HT1080 (cell line): ENCODE measurements at regions not wholly inside any gene's neighbourhood (a gene's known extent, or its start where the extent isn't known, plus 50 kb on each side); places are given as distances from the start of the nearest gene placed in this dataset. TPM values are rescaled to one million over a fixed set of nuclear protein-coding genes. Genes with fewer than 3 reads are reported as not detected.

Experiments
- DNase-seq: peaks from one replicate; pipeline ENCODE4 v3.0.0-alpha.2; 2015; ENCODE audit warnings: low read depth
- small RNA-seq: library from RNA; depleted of rRNA; stranded (forward); fragments of <200 nt; gene quantifications from one replicate; pipeline ENCODE3, GENCODE V24; 2014

DNA sequence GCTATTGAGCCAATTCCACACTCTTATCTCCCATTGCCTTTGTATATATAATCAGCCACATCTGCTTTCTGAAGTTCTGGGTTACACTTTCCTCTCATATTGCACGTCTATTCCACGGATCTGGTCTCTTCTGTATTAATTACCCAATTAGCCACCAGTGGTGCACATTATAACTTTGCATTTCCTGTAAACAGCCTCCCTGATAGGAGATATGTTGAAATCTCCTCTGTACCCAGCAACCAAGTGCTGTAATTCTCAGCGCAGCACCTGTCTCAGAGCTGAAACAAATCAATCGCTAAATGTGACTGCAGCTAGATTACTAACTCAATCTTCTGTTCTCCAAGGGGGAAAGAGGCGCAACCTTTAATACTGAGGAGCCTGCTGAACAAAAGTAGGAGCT lies 326.4 kb downstream of the SLITRK2 start:
- DNase-seq, result no peak

DNA sequence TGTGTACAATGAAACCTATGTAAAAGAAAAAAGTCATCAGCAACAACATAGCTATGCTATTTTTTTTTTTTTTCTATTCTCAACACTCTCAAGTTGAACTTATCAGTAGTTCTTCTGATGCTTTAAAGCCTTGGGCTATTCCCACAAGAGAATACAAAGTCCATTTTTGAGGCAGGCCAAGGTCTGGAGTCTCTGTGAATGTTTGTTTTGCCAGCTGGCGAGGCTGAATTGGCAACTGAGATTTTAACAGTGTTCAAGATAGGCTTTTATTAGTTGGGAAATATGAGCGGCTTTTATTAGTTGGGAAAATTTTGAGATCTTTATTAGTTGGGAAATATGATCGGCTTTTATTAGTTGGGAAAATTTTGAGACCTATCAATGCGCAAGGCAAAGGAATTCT lies 336.6 kb downstream of the SLITRK2 start:
- DNase-seq, result no peak

GRCh38 chrX:146160443-146161203 lies 343.0 kb downstream of the SLITRK2 start:
- peak; percentile 1 for DNase-seq

DNA sequence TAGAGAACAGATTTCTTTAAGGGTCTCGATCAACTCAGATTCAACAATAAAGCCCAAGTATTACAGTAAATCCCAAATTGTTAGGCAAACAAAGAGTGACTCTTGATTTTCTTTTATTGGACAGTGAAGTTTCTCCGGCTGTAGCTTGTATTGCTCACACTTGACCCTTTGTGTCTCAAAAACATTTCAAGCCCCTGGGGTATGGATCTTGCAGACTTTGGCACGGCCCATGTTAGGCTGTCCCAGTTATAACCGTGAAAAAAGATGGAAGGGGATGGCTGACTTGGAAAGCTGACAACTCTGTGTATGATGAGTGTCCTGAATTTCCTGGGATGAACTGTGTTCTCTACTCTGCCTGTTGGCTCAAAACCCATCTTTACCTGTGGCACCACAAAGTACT lies 356.1 kb downstream of the SLITRK2 start:
- DNase-seq, result no peak

DNA sequence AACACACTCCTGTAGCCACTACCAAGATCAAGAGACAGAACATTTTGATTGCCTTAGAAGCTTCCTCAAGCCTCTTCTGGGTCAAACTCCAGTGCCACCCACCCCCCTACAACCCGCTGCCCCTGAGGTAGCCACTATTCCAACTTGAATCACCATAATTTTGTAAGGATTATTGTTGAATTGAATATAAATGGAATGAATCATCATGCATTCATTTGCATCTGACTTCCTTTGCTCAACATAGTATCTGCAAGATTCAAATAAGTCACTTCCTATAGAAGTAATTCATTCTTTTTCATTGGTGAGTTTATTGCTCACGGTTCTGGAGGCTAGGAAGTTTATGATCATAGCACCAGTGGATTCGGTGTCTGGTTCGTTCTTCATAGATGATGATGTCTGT lies 364.2 kb downstream of the SLITRK2 start:
- DNase-seq, result peak; percentile 51

DNA sequence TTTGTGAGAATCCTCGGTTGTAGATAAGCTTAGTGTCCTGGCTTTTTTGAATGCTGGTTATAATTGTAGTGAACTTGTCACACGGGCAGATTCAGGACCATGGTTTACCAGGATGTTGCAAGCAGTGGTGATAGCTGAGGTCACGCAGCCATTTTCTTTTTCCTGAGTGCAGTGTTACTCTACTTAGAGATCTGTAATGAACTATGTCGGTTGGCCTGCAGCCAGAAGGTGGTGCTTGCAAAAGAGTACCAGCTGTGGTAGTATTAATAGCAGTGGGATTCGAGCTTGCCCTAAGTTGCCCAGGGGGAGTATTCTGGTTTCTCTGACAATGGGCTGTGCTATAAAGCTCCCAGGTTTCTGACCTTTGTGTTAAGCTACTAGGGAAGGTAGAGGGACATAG lies 368.9 kb downstream of the SLITRK2 start:
- DNase-seq, result no peak

GRCh38 chrX:146189371-146189770 lies 371.7 kb downstream of the SLITRK2 start:
- no peak for DNase-seq

- no peak for DNase-seq
Observed at GRCh38 chrX:146208821-146209220, 391.2 kb downstream of the SLITRK2 start.

DNA sequence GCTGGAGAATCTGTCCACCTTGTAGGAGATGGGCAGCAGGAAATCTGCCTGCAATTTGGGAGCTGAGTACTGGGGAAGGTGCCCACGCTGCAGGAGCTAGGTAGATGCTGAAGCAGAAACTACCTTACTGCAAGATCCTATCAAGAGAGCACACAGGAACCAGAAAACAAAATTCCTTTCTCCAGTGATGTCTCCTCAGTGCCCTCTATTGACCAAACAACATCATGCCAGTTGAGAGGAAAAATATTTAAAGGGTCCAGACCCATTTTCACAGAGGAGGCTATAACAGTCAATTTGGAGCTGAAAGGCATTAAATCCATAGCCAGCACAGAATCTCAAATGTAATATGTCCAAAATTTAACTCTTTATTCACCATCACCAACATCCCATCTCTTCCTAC lies 406.8 kb downstream of the SLITRK2 start:
- DNase-seq, result no peak

DNA sequence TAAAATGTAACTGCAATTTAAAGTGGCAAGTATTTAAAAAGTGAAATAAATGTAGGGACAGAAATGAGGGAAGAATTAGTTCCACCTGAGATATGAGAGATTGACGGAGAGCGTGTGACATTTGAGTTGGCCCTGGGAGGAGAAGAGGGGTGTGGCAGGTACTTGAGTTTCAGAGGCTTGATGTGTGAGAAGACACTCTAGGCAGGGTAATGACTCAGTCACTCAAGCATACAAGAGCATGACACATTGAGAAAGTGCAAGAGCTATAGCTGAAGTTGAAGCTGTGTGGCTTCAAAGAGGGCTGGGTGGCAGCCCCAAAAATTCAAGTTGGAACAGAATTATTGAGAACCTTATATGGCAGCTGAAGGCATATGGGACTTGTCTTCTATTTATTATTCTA lies 420.5 kb downstream of the SLITRK2 start:
- peak; percentile 26 for DNase-seq

DNA sequence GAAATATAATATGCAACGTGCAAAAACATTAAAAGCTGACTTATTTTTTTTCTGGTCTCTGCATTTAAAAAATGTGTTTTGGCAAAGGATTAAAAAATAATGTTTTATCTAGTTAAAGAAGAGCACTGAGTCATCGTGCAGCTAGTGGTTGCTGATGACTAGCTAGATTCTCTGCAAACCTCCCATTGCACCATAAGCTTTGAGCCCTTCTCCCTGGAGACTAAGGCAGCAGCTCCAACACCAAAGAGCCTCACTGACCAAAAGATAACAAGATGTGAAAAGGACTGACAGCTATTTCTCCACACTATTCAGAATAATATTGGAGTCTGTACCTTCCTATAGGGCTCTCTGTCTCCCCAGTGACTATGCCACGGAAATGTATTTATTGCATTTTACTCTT lies 424.3 kb downstream of the SLITRK2 start:
- DNase-seq, result peak; percentile 23

GRCh38 chrX:146243041-146243440 lies 425.4 kb downstream of the SLITRK2 start:
- peak; percentile 79 for DNase-seq

GRCh38 chrX:146259207-146259606 lies 441.6 kb downstream of the SLITRK2 start:
- DNase-seq, result no peak

DNA sequence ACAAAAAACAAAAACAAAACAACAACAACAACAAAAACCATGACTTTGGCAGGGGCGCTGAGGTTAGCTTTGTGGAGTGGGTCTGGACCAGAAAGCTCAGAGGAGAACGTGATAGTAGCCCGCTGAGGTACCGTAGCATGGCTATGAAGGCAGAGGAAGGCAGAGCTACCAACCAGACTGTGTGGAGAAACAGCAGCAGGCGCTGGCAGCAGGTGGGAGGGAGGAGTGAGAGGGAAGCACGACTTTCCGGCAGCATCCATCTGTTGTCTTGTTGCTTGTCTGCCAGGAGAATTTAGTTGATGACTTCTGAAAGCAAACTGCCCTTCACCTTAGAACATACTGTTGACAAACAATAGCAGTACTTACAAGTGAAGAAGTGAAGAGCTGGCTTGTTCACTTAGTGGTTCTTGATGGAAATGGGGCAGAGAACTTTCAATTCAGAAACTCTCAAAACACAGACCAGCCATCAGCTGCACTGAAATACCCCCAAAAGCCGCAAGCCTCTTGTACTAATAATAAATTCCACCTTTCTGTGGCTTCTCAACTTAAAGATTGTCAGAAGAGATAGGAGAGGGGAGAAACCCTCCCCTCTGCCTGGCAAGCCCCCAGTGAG lies 447.2 kb downstream of the SLITRK2 start:
- DNase-seq, result no peak

- DNase-seq, result peak; percentile 8
Observed at GRCh38 chrX:146278381-146278780, 460.8 kb downstream of the SLITRK2 start.

Small RNAs in the stretch of these regions (small RNA-seq; reads per million reads assigned to genes)
- gene MIR888 (not detected), gene MIR890 (not detected), gene MIR891A (0.09 reads per million), gene MIR891B (not detected), gene MIR892A (not detected), gene MIR892B (not detected), gene MIR892C (not detected)
